IPS DF 6.9 (cell line): ENCODE measurements at regions not wholly inside any gene's neighbourhood (a gene's known extent, or its start where the extent isn't known, plus 50 kb on each side); places are given as distances from the start of the nearest gene placed in this dataset.
"Not testable (repeated sequence)": the region's sequence is repeated elsewhere in the genome, so short reads cannot be mapped to it uniquely, and the experiment has no call there.

ENCODE experiments used
- DNase-seq: peaks from one replicate; pipeline ENCODE4 v3.0.0-alpha.2; 2013; ENCODE audit warnings: low read depth, low spot score
- H3K27ac ChIP-seq: one replicate; pipeline ENCODE4 v1.5.1; 2013; ENCODE audit warnings: low read length, control low read depth
- H3K27me3 ChIP-seq: 2 replicates; pipeline ENCODE4 v1.6.1; 2013; ENCODE audit warnings: mild to moderate bottlenecking, low read length; ENCODE audit not compliant: control insufficient read depth, insufficient read depth
- H3K36me3 ChIP-seq: 2 replicates; pipeline ENCODE4 v1.6.1; 2013; ENCODE audit warnings: low read length; ENCODE audit not compliant: control insufficient read depth, insufficient read depth
- H3K4me1 ChIP-seq: 2 replicates; pipeline ENCODE4 v1.6.1; 2013; ENCODE audit warnings: low read length; ENCODE audit not compliant: control insufficient read depth, insufficient read depth
- H3K4me3 ChIP-seq: 2 replicates; pipeline ENCODE4 v1.5.1; 2013; ENCODE audit warnings: mild to moderate bottlenecking, low read length
- H3K9me3 ChIP-seq: 2 replicates; pipeline ENCODE4 v1.6.1; 2013; ENCODE audit warnings: low read length, inconsistent platforms; ENCODE audit not compliant: control insufficient read depth, insufficient read depth
- WGBS: extraction: QIAGEN DNeasy Blood & Tissue Kit; methylation state at CpG from one replicate; pipeline ENCODE4 v1.1.7; 2013; ENCODE audit warnings: mixed read lengths, missing lambda C conversion rate; ENCODE audit not compliant: insufficient read length, insufficient coverage; 5-methylcytosine and 5-hydroxymethylcytosine counted together

DNA sequence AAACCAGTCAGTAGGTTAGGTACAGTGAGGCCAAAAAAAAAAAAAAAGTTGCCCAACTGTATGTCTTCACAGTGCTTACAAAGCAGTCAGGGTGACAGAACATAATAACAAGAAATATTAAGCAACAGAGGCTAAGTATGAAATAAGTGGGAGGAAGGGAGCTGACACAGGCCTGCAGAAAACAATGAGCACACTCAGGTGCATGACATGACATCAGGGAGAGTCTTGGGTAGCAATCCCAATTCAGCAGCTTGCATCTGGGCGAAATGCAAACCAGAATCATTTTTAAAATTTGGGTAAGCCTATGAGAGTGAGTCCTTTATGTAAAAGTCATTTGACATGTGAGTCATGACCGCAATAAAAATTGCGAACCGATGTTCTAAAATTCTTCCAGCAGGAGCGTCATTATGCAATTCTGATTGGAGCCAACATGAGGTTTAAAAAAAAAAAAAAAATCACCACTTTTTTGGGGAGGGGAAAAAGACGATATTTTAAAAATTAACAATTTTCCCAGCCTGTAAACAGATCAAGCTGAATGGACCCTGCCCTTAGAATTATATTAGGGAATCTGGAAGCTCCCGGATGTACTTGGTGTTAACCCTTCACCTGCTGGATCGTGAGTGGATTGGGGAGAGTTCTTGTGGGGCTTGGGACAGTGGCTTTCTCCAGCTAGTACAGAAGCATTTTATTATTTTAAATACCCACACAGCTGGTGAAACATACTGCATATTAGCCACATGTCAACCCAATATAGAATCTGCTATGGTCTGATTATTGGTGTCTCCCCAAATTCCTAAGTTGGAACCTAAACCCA is 127.9 kb downstream of the NPIPB5 start:
- H3K4me1 ChIP-seq = peaks cover 6% of the 10 kb centered on the region; the same call in 1 of the 2 replicates
- no peak overlapping the region for H3K4me3 ChIP-seq
- H3K27ac ChIP-seq = no peak overlapping the region
- DNase-seq = no peak
- H3K36me3 ChIP-seq = no peaks in the 10 kb centered on the region
- H3K27me3 ChIP-seq = no peaks in the 10 kb centered on the region
- no peaks in the 10 kb centered on the region for H3K9me3 ChIP-seq
- no CpG with 5 or more reads among the region's 8 CpGs for WGBS

GRCh38 chr16:22641131-22641628 is 130.5 kb downstream of the NPIPB5 start:
- Histone ChIP-seq H3K36me3 (no peaks in the 10 kb centered on the region), H3K27me3 (no peaks in the 10 kb centered on the region), H3K27ac (no peak overlapping the region), H3K4me1 (peaks cover 2% of the 10 kb centered on the region; the same call in 1 of the 2 replicates), H3K9me3 (no peaks in the 10 kb centered on the region), H3K4me3 (no peak overlapping the region)
- no CpG with 5 or more reads among the region's 1 CpG for WGBS
- DNase-seq = no peak

DNA sequence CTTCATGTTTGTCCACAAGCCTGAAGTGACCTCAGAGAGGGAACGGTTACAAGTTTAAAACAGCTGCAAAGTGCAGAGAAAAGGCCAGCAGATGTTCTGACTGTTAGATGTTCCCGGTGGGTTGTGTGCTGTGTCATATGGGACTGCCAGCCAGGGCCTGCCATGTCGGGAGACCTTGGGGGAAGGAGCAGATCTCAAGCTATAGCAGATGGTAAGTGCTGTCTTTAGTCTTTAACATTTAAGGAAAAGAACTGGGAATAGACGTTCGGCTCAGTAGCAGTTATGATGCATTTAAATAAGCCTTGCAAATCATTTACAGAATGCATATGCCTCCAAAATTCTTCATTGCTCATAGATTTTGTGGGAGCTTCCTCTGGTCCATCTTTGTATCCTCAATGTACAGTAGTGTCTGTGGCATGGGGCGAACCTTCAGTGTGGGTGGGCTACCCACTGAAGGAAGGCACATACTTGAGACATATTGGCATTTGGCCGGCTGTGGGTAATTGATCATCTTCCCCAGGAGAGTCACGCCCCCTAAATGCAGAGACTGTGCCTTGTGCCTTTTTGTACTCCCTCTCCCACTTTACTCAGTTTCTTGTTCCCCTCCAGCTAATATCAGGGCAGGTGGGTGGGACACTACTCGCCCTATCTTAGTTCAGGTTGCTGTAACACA is 131.9 kb downstream of the NPIPB5 start:
- no peaks in the 10 kb centered on the region for H3K9me3 ChIP-seq

GRCh38 chr16:22643203-22643602 is 132.5 kb downstream of the NPIPB5 start:
- H3K27me3 ChIP-seq, H3K27ac ChIP-seq, H3K4me3 ChIP-seq, DNase-seq, H3K9me3 ChIP-seq, H3K4me1 ChIP-seq, H3K36me3 ChIP-seq: not testable (repeated sequence)
- WGBS = no CpG with 5 or more reads among the region's 5 CpGs

More for the DNA sequence above, 131.9 kb downstream of the NPIPB5 start:
- DNase-seq = no peak
- Histone ChIP-seq H3K36me3 (no peaks in the 10 kb centered on the region), H3K4me3 (no peak overlapping the region), H3K27ac (no peak overlapping the region), H3K27me3 (no peaks in the 10 kb centered on the region), H3K4me1 (peaks cover 2% of the 10 kb centered on the region; the same call in 1 of the 2 replicates)
- no CpG with 5 or more reads among the region's 9 CpGs for WGBS

DNA sequence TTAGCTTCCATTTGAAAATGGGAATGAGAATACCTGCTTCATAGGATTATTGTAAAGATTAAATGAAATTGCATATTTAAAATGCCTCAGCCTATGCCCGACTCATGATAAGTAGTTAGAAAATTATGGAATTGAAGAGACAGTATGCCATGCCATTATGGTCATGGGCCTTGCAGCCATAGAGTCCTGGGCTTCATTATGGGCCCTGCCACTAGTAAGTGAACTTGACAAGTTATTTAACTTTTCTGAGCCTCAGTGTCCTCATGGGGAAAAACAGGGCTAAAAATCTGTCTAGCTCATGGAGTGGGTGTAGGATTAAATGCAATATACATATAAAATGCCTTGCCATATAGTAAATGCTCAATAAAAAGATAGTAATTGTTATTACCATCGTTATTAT is 133.2 kb downstream of the NPIPB5 start:
- H3K36me3 ChIP-seq = no peaks in the 10 kb centered on the region
- no CpG with 5 or more reads among the region's 2 CpGs for WGBS
- no peak for DNase-seq

DNA sequence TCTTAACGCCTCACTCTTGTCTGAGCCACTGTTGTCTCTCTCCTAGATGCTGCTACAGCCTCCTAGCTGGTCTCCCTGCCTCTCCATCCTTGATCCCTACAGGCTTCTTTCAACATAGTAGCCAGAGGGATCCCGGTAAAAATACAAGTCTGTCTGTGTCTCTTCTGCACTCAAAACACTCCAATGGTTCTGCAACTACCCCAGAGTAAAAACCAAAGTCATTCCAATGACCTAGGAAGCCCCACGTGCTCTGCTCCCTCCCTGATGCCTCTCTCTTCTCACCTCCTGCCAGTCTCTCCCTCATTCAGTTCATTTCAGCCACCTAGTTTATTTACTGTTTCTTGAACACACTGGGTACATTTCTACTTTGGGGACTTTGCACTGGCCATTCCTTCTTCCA is 135.2 kb downstream of the NPIPB5 start:
- no peak overlapping the region for H3K4me3 ChIP-seq
- peaks cover 2% of the 10 kb centered on the region; the same call in 1 of the 2 replicates for H3K4me1 ChIP-seq
- DNase-seq = no peak
- no peaks in the 10 kb centered on the region for H3K9me3 ChIP-seq
- no peak overlapping the region for H3K27ac ChIP-seq
- H3K36me3 ChIP-seq = no peaks in the 10 kb centered on the region
- no CpG with 5 or more reads among the region's 3 CpGs for WGBS
- no peaks in the 10 kb centered on the region for H3K27me3 ChIP-seq

More for the DNA sequence above, 133.2 kb downstream of the NPIPB5 start:
- no peaks in the 10 kb centered on the region for H3K9me3 ChIP-seq
- no peak overlapping the region for H3K27ac ChIP-seq
- H3K27me3 ChIP-seq = no peaks in the 10 kb centered on the region
- peaks cover 2% of the 10 kb centered on the region; the same call in 1 of the 2 replicates for H3K4me1 ChIP-seq
- no peak overlapping the region for H3K4me3 ChIP-seq

GRCh38 chr16:22646948-22647556 is 136.4 kb downstream of the NPIPB5 start:
- H3K4me1 ChIP-seq = peaks cover 2% of the 10 kb centered on the region; the same call in 1 of the 2 replicates
- no peak overlapping the region for H3K27ac ChIP-seq
- H3K9me3 ChIP-seq = no peaks in the 10 kb centered on the region
- DNase-seq = no peak
- no peak overlapping the region for H3K4me3 ChIP-seq
- H3K36me3 ChIP-seq = no peaks in the 10 kb centered on the region
- no CpG with 5 or more reads among the region's 7 CpGs for whole genome bisulfite sequencing
- no peaks in the 10 kb centered on the region for H3K27me3 ChIP-seq

DNA sequence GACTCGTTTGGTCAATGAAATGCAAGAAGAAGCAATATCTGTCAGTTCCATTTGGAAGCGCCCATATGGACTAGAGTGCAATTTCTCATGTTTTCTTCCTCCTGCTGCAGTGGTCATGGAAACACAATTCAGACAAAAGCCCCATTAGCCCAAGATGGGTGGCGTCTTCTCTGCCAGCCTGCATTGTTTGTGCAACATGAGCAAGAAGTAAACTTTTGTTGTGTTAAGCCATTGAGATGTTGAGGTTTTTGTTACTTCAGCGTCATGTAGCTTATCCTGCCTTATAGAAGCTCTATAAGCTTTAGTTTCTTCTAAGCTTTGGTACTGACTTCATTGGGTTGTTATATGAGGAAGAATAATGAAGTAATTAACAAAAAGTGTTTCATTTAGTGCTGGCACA is 137.4 kb downstream of the NPIPB5 start:
- Histone ChIP-seq H3K27ac (no peak overlapping the region), H3K27me3 (no peaks in the 10 kb centered on the region), H3K36me3 (no peaks in the 10 kb centered on the region), H3K4me3 (no peak overlapping the region), H3K4me1 (no peaks in the 10 kb centered on the region), H3K9me3 (no peaks in the 10 kb centered on the region)
- no peak for DNase-seq
- no CpG with 5 or more reads among the region's 4 CpGs for WGBS

DNA sequence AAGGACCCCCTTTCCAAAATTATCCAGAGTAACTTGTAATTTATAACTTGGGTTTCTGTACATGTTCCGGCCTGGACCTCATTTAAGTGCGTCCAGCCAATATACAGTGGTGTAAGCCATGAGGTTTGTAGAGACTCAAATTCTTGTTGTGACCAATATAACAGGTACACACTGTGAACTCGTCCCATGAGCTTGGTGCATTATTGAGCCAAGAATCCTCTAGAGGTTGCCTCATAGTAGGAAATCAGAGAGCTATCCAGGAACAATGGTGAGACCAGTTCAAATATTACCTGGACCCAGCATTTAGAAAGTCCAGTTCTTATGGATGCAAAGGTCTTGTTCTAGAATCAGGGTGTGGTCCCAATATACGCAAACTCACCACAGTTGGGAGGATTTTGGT is 138.2 kb downstream of the NPIPB5 start:
- Histone ChIP-seq H3K4me3 (no peak overlapping the region), H3K36me3 (no peaks in the 10 kb centered on the region), H3K27ac (no peak overlapping the region), H3K27me3 (no peaks in the 10 kb centered on the region), H3K4me1 (no peaks in the 10 kb centered on the region), H3K9me3 (no peaks in the 10 kb centered on the region)
- no peak for DNase-seq
- WGBS = no CpG with 5 or more reads among the region's 4 CpGs

GRCh38 chr16:22651111-22651817 is 140.6 kb downstream of the NPIPB5 start:
- H3K27ac ChIP-seq, H3K9me3 ChIP-seq, H3K4me3 ChIP-seq, H3K27me3 ChIP-seq, H3K4me1 ChIP-seq, DNase-seq, H3K36me3 ChIP-seq: not testable (repeated sequence)
- no CpG with 5 or more reads among the region's 6 CpGs for WGBS
